ENCODE measurements at regions not wholly inside any gene's neighbourhood (a gene's known extent, or its start where the extent isn't known, plus 50 kb on each side); places are given as distances from the start of the nearest gene placed in this dataset.

DNA sequence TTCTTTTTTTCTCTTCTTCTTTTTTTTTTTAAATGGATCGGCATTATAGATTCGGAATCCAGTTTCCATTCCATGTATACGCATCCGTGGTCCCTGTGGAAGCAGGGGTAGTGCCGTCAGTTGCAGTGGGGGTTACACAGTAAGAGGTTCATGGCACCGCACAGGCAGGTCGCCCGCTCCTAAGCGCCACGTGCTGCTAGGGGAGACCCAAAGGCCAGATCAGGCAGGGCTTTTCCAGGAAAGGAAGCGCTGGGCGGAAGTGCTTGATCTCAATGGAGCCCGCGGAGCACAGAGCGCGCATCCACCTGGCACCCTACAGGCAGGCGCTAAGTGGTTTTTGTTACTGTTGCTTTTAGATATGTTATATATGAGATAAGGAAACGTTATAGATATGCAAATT is 174.8 kb upstream of the OR13F1 start (continued):
- no peak for TF ChIP-seq ZNF609 (CRISPR knock-in tag; IDR thresholded peaks at IDR 0.05; ENCODE audit: borderline replicate concordance)
- no peak for TF ChIP-seq NKX3-1 (CRISPR knock-in tag; IDR thresholded peaks at IDR 0.05)
- TF ChIP-seq ZNF788 (CRISPR knock-in tag; IDR thresholded peaks at IDR 0.05; ENCODE audit: borderline replicate concordance) = no peak

- ChIA-PET CTCF (ENCODE audit: low intra/inter-chr PET ratio, low total read pairs) (no interaction called here), POLR2A (no interaction called here)
- Histone ChIP-seq H3K9ac (ENCODE audit: insufficient read depth, low read depth, low read length) (no peak overlapping the region), H3K4me3 (replicated peaks in 1 of 3; ENCODE audit: insufficient read depth in 1 of 3, low read depth in 2 of 3, low read length in 3 of 3) (no peak overlapping the region), H3K79me2 (ENCODE audit: insufficient read depth, low read length) (no peaks in the 10 kb centered on the region), H3K36me3 (replicated peaks in 1 of 2; ENCODE audit: control insufficient read depth in 1 of 2, insufficient read depth in 2 of 2, low read length in 2 of 2) (no peaks in the 10 kb centered on the region), H3K4me1 (ENCODE audit: insufficient read depth, low read length) (no peaks in the 10 kb centered on the region), H3K9me3 (ENCODE audit: low read length) (no peaks in the 10 kb centered on the region; the same call in 1 of the 2 replicates), H3K4me2 (ENCODE audit: low read depth, low read length) (no peak overlapping the region), H3K27me3 (ENCODE audit: control insufficient read depth in 1 of 2, insufficient read depth in 2 of 2, low read length in 2 of 2) (no peaks in the 10 kb centered on the region), H3K27ac (ENCODE audit: extremely low read length, insufficient read depth, low read length) (no peak overlapping the region), H2AFZ (ENCODE audit: low read length) (no peak overlapping the region), H4K20me1 (ENCODE audit: insufficient read depth, low read length) (no peaks in the 10 kb centered on the region)
- intact Hi-C loops (cut with micrococcal nuclease; ENCODE audit: unreplicated experiment) (no loop called here), in situ Hi-C loops (cut with HindIII; ENCODE audit: extremely low pct_ligation_motif_present, low pct_unique_long_range_greater_than_20kb) (no loop called here)
- FAIRE-seq = no peak
- WGBS (ENCODE audit: low lambda C conversion rate) = 0% methylated on average over 3 of the region's 3 CpGs
- BruUV-seq (replicated peaks) = no TSS peak
- DNase-seq (ENCODE audit: low spot score) = no peak
- ATAC-seq = no peak
- no peak for TF ChIP-seq SNAPC2 (CRISPR knock-in tag; IDR thresholded peaks at IDR 0.05)
- no peak for TF ChIP-seq TCF7L2 (IDR thresholded peaks at IDR 0.05; ENCODE audit: low read depth, low read length)
- TF ChIP-seq PAX8 (CRISPR knock-in tag; IDR thresholded peaks at IDR 0.05; ENCODE audit: borderline replicate concordance) = no peak
- no peak for TF ChIP-seq EP300 (IDR thresholded peaks at IDR 0.05; ENCODE audit: low read depth in 2 of 2, low read length in 2 of 2)
- no peak for TF ChIP-seq EP300 (CRISPR knock-in tag; IDR thresholded peaks at IDR 0.05; ENCODE audit: borderline replicate concordance)
- TF ChIP-seq, protein P1, sequence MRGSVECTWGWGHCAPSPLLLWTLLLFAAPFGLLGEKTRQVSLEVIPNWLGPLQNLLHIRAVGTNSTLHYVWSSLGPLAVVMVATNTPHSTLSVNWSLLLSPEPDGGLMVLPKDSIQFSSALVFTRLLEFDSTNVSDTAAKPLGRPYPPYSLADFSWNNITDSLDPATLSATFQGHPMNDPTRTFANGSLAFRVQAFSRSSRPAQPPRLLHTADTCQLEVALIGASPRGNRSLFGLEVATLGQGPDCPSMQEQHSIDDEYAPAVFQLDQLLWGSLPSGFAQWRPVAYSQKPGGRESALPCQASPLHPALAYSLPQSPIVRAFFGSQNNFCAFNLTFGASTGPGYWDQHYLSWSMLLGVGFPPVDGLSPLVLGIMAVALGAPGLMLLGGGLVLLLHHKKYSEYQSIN (CRISPR knock-in tag; IDR thresholded peaks at IDR 0.05; ENCODE audit: borderline replicate concordance) = no peak
- TF ChIP-seq RFXAP (CRISPR knock-in tag; IDR thresholded peaks at IDR 0.05; ENCODE audit: borderline replicate concordance) = no peak
- no peak for TF ChIP-seq IKZF5 (CRISPR knock-in tag; IDR thresholded peaks at IDR 0.05)
- TF ChIP-seq CENPBD1 (CRISPR knock-in tag; IDR thresholded peaks at IDR 0.05; ENCODE audit: borderline replicate concordance, low read depth) = no peak
- no peak for TF ChIP-seq ZNF720 (CRISPR knock-in tag; IDR thresholded peaks at IDR 0.05)
- no peak for TF ChIP-seq ELF4 (CRISPR knock-in tag; IDR thresholded peaks at IDR 0.05; ENCODE audit: borderline replicate concordance)
- TF ChIP-seq YY1 (IDR thresholded peaks at IDR 0.05; ENCODE audit: insufficient read depth, insufficient replicate concordance, low read depth, low read length) = no peak
These were observed 173.2 kb upstream of the OR13F1 start for GRCh38 chr9:104330841-104331240.
